Neutrophil (primary cell): ENCODE measurements at regions not wholly inside any gene's neighbourhood (a gene's known extent, or its start where the extent isn't known, plus 50 kb on each side); places are given as distances from the start of the nearest gene placed in this dataset.

Source experiments
- H3K27ac ChIP-seq: fragments of 200-600 bp; sonication (generic); 2 replicates; pipeline ENCODE4 v1.5.1; 2016; ENCODE audit warnings: mild to moderate bottlenecking, moderate library complexity
- H3K27me3 ChIP-seq: fragments of 200-600 bp; sonication (generic); 2 replicates; pipeline ENCODE4 v1.6.0; 2016; ENCODE audit warnings: mild to moderate bottlenecking
- H3K36me3 ChIP-seq: fragments of 200-600 bp; sonication (generic); 2 replicates; pipeline ENCODE4 v1.5.1; 2017
- H3K4me1 ChIP-seq, 2 experiments: fragments of 200-600 bp in 1 of 2; sonication (generic) in 1 of 2; 1 replicate in 1 of 2; 2 replicates in 1 of 2; pipeline versions ENCODE4 v1.5.1 to v1.6.1; 2013 to 2016; ENCODE audit warnings: low read depth in 1 of 2, low read length in 1 of 2, mild to moderate bottlenecking in 1 of 2, moderate library complexity in 1 of 2; ENCODE audit not compliant: control insufficient read depth in 1 of 2, insufficient read depth in 1 of 2
- H3K4me3 ChIP-seq, 2 experiments: fragments of 200-600 bp in 1 of 2; sonication (generic) in 1 of 2; 1 replicate in 1 of 2; 2 replicates in 1 of 2; pipeline ENCODE4 v1.5.1; 2013 to 2016; ENCODE audit warnings: low read depth in 1 of 2, low read length in 1 of 2, mild to moderate bottlenecking in 1 of 2, moderate library complexity in 1 of 2
- H3K9me3 ChIP-seq: fragments of 200-600 bp; sonication (generic); 2 replicates; pipeline ENCODE4 v1.5.1; 2016
- TF ChIP-seq, protein P1 (sequence below): fragments of 200-600 bp; sonication (generic); IDR thresholded peaks from 2 replicates; pipeline ENCODE4 v1.5.1; 2016; ENCODE audit warnings: antibody characterized with exemption

GRCh38 chr11:122062763-122063162 lies 53.3 kb downstream of the BLID start:
- Histone ChIP-seq H3K4me1 (no peaks in the 10 kb centered on the region), H3K27me3 (no peaks in the 10 kb centered on the region), H3K27ac (no peak overlapping the region), H3K9me3 (no peaks in the 10 kb centered on the region), H3K4me3 (no peak overlapping the region), H3K36me3 (no peaks in the 10 kb centered on the region)
- TF ChIP-seq, protein P1, sequence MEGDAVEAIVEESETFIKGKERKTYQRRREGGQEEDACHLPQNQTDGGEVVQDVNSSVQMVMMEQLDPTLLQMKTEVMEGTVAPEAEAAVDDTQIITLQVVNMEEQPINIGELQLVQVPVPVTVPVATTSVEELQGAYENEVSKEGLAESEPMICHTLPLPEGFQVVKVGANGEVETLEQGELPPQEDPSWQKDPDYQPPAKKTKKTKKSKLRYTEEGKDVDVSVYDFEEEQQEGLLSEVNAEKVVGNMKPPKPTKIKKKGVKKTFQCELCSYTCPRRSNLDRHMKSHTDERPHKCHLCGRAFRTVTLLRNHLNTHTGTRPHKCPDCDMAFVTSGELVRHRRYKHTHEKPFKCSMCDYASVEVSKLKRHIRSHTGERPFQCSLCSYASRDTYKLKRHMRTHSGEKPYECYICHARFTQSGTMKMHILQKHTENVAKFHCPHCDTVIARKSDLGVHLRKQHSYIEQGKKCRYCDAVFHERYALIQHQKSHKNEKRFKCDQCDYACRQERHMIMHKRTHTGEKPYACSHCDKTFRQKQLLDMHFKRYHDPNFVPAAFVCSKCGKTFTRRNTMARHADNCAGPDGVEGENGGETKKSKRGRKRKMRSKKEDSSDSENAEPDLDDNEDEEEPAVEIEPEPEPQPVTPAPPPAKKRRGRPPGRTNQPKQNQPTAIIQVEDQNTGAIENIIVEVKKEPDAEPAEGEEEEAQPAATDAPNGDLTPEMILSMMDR: no peak

- TF ChIP-seq, protein P1: no peak
- H3K36me3 ChIP-seq: no peaks in the 10 kb centered on the region
- no peaks in the 10 kb centered on the region for H3K9me3 ChIP-seq
- H3K4me1 ChIP-seq: no peaks in the 10 kb centered on the region
- no peak overlapping the region for H3K27ac ChIP-seq
- H3K4me3 ChIP-seq: no peak overlapping the region
- no peaks in the 10 kb centered on the region for H3K27me3 ChIP-seq
Observed at GRCh38 chr11:122059565-122059964, 56.5 kb downstream of the BLID start.

DNA sequence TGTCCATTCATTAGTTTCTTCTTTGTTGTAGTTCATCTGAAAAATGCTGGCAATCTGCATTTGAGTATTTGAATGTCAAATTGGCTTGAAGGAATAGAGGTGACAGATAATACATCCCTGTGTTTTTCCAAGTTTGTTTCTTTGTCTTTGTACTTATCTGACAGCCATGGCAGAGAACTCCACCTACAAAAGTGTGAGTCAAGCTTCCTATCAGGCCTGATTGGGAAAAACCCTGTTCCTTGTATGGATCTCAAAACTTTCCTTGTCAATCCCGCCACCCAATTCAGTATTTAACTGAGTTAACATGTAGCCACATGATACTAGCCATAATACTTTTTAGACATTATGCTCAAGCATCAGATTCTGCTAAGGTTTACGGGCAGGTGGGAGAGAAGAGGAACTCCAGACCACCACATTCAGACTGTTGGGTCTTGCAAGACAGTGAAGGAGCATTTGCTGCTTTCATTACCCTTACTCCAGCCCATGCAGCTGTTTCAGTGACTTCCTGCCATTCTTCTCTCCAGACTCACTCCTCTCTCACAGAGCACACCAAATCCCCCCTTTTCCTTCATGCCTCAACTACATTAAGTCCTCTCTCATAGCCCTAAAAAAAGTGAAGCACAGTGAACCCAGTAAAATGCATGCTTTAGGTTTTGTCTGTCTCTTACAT lies 65.9 kb downstream of the BLID start:
- peaks cover 3% of the 10 kb centered on the region for H3K27me3 ChIP-seq
- TF ChIP-seq, protein P1: no peak
- H3K4me1 ChIP-seq: no peaks in the 10 kb centered on the region
- H3K9me3 ChIP-seq: no peaks in the 10 kb centered on the region
- no peak overlapping the region for H3K4me3 ChIP-seq
- H3K36me3 ChIP-seq: no peaks in the 10 kb centered on the region
- no peak overlapping the region for H3K27ac ChIP-seq

GRCh38 chr11:122048401-122048800 lies 67.6 kb downstream of the BLID start:
- TF ChIP-seq, protein P1: no peak
- no peaks in the 10 kb centered on the region for H3K9me3 ChIP-seq
- H3K27me3 ChIP-seq: peaks cover 4% of the 10 kb centered on the region
- H3K4me3 ChIP-seq: no peak overlapping the region
- no peak overlapping the region for H3K27ac ChIP-seq
- H3K4me1 ChIP-seq: no peaks in the 10 kb centered on the region
- no peaks in the 10 kb centered on the region for H3K36me3 ChIP-seq

DNA sequence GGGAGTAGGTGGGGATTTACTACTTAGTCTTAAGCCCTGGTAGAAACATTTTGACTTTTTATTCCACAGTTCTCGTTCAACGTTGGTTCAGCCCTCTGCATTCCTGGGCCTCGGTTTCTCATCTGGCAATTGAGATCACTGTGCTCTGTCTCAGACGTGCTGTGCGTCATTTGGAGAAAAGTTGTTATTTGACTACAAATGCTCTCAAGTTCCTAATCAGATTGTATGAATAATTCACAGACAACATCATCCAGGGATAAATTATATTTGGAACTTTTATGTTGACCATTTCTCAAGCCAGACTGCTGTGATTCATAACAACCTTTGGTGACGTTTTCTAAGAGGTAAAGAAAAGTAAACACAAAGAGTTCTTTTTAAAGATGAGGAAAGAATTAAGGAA lies 69.2 kb downstream of the BLID start:
- TF ChIP-seq, protein P1: no peak
- H3K27ac ChIP-seq: no peak overlapping the region

More for the DNA sequence above, 69.2 kb downstream of the BLID start:
- peaks cover 4% of the 10 kb centered on the region for H3K27me3 ChIP-seq
- H3K9me3 ChIP-seq: no peaks in the 10 kb centered on the region
- no peaks in the 10 kb centered on the region for H3K36me3 ChIP-seq
- no peak overlapping the region for H3K4me3 ChIP-seq
- no peaks in the 10 kb centered on the region for H3K4me1 ChIP-seq
